ENCODE measurements at regions not wholly inside any gene's neighbourhood (a gene's known extent, or its start where the extent isn't known, plus 50 kb on each side); places are given as distances from the start of the nearest gene placed in this dataset.
A peak's percentile ranks its signal among the peaks of the same experiment; 100 is the strongest.

DNA sequence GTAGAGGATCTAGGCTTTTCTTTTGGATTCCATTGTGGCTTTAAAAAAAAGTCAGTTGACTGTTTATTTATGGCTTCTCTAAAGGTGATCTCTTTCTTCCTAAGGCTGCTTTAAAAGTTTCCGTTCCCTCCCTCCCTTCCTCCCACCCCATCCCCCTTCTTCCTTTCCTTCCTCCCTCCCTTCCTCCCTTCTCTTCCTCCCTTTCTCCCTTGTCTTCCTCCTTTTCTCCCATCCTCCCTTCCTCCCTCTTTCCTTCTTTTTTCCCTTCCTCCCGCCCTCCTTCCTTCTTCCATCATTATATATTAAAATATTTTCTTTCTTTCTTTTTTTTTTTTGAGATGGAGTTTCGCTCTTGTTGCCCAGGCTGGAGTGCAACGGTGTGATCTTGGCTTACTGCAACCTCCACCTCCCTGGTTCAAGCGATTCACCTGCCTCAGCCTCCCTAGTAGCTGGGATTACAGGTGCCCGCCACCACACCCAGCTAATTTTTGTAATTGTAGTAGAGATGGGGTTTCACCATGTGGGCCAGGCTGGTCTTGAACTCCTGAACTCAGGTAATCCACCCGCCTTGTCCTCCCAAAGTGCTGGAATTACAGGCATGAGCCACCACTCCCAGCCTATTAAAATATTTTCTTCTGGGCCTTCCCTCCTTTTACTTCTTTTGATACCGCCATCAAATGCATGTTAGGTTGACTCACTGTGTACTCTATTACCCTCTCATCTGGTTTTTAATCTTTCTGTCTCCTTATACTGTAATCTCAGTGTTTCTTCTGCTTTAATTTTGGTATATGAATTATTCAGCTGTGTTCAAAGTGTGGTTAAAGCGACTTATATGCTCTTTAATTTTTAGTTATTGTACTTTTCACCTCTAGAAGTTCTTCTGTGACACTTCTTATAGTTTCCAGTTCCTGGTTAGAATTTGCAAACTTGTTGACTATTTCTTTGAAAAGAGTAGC lies 59.2 kb upstream of the ATP5PO start:
- TF ChIP-seq, protein P1, sequence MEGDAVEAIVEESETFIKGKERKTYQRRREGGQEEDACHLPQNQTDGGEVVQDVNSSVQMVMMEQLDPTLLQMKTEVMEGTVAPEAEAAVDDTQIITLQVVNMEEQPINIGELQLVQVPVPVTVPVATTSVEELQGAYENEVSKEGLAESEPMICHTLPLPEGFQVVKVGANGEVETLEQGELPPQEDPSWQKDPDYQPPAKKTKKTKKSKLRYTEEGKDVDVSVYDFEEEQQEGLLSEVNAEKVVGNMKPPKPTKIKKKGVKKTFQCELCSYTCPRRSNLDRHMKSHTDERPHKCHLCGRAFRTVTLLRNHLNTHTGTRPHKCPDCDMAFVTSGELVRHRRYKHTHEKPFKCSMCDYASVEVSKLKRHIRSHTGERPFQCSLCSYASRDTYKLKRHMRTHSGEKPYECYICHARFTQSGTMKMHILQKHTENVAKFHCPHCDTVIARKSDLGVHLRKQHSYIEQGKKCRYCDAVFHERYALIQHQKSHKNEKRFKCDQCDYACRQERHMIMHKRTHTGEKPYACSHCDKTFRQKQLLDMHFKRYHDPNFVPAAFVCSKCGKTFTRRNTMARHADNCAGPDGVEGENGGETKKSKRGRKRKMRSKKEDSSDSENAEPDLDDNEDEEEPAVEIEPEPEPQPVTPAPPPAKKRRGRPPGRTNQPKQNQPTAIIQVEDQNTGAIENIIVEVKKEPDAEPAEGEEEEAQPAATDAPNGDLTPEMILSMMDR (conservative IDR thresholded peaks at IDR 0.05; ENCODE audit: low read depth): no peak
- CTCF ChIA-PET: no interaction called here
- DNase-seq (ENCODE audit: low spot score): no peak
- POLR2A ChIA-PET (ENCODE audit: low non-redundant PET): no interaction called here
- H3K27ac ChIP-seq: no peak overlapping the region

DNA sequence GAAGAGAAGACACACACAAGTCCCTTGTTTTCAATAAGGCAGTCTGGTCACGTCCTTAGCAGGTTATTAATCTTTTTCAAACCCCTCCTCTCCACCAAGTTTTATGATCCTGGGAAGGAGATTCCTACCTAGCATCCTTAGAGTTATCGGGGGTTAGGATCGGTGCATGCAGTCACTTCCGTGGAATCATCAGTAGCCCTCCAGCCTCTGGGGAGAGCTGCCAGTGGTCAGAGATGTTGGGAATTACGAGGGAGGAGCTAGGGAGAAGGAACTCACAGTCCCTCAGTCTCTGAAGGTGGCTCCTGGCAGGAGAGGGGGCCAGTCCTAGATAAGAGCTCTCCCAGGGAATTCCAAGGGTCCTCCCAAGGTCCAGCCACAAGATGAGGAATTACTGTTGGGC lies 57.7 kb upstream of the ATP5PO start:
- CTCF ChIA-PET: no interaction called here
- no peak for DNase-seq (ENCODE audit: low spot score)
- H3K27ac ChIP-seq: no peak overlapping the region
- POLR2A ChIA-PET (ENCODE audit: low non-redundant PET): no interaction called here
- TF ChIP-seq, protein P1 (conservative IDR thresholded peaks at IDR 0.05; ENCODE audit: low read depth): no peak

DNA sequence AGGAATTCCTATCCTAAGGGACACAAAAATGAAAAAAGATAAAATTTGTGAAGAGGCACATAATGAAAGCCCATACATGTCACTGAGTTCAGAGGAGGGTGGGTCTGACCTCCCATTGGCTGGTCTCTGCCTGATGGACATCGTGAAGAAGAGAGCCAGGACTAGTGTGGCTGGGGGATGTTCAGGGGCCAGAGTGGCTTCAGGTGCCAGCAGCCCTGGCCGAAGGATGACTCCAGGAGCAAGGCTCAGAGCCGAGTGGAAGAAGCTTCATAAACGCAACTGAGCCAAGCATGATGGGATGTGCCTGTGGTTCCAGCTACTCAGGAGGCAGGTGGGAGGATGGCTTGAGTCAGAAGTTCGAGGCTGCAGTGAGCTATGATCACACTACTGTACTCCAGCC lies 56.9 kb upstream of the ATP5PO start:
- CTCF ChIA-PET: no interaction called here
- H3K27ac ChIP-seq: peak overlapping the region; percentile 69
- POLR2A ChIA-PET (ENCODE audit: low non-redundant PET): no interaction called here
- TF ChIP-seq, protein P1 (conservative IDR thresholded peaks at IDR 0.05; ENCODE audit: low read depth): no peak
- no peak for DNase-seq (ENCODE audit: low spot score)

DNA sequence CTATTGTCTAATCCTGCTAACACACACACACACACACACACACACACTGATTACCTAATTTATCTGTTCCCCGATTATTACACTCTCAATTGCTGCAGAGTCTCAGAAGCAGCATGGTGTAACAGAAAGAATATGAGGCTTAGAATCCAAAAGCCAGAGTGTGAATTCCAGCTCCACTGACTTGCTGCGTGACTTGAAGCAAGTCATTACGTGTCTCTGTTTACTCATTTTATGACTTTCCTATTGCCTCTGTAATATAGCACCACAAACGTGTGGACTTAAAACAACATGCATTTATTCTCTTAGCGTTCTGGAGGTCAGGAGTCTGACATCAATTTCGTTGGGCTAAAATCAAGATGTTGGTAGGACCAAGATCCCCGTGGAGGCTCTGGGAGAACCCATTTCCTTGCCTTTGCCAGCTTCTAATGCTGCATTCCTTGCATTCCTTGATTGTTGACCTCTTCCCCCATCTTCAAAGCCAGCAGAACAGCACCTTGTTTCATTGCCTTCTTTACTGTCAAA lies 55.9 kb upstream of the ATP5PO start:
- peak overlapping the region; percentile 69; the same call in 1 of the 2 replicates for H3K27ac ChIP-seq
- DNase-seq (ENCODE audit: low spot score): peak; percentile 63
- ChIA-PET CTCF (interaction anchor here (0.6 kb wide), 1 partner anchor 231 kb away, joined by 3 read pairs; no protein-coding TSS in a partner anchor), POLR2A (ENCODE audit: low non-redundant PET) (no interaction called here)
- TF ChIP-seq, protein P1 (conservative IDR thresholded peaks at IDR 0.05; ENCODE audit: low read depth): no peak

DNA sequence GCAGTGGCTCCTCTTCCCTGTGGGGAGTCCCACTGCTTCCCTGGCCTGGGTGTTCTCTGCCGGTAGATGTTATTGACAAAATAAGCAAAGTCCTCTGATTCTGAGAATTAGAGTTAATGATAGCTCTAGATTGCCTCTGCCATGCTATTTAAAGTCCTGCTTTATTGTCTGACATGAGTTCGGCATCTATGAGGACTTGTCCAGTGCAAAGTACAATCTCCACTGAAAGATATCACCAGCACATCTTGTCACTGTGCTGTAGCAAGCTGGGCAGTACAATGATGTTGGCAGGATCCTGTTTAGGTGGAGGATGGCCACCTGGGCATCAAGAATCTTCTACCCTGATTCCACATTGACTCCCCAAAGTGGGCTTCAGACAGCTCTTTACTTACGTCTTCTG lies 54.0 kb upstream of the ATP5PO start:
- TF ChIP-seq, protein P1 (conservative IDR thresholded peaks at IDR 0.05; ENCODE audit: low read depth): no peak
- CTCF ChIA-PET: interaction anchor here (1.2 kb wide), 1 partner anchor 22 kb away, joined by 3 read pairs; no protein-coding TSS in a partner anchor
- DNase-seq (ENCODE audit: low spot score): no peak
- POLR2A ChIA-PET (ENCODE audit: low non-redundant PET): no interaction called here
- H3K27ac ChIP-seq: no peak overlapping the region

DNA sequence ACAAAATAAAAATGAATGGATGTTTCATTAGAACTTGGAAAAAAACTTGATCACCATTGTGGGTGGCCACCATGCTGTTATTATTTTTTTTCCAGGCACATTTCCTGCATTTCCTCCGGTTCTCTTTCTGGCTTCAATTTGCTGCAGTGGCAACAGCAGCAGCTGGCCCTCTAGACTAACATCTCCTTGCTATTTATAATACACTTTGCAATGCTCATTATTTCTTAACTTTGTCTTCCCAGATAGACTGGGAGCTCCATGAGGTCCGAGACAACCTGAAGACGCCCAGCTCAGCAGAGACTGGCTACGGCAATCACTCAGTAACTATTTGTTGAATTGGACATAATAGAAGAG lies 53.4 kb upstream of the ATP5PO start:
- TF ChIP-seq, protein P1 (conservative IDR thresholded peaks at IDR 0.05; ENCODE audit: low read depth): no peak
- CTCF ChIA-PET: no interaction called here
- DNase-seq (ENCODE audit: low spot score): no peak
- H3K27ac ChIP-seq: no peak overlapping the region
- POLR2A ChIA-PET (ENCODE audit: low non-redundant PET): no interaction called here

Measured in RWPE1 (cell line).